Stimulated activated CD8-positive, alpha-beta memory T cell treated with anti-CD3 and anti-CD28 coated beads, Interleukin-7, amount 100 ng/mL, for 48 hours (primary cell): ENCODE measurements at regions not wholly inside any gene's neighbourhood (a gene's known extent, or its start where the extent isn't known, plus 50 kb on each side); places are given as distances from the start of the nearest gene placed in this dataset.
"Not testable (repeated sequence)": the region's sequence is repeated elsewhere in the genome, so short reads cannot be mapped to it uniquely, and the experiment has no call there.

ENCODE experiments used
- DNase-seq, 2 donors: peaks; one replicate each; pipeline ENCODE4 v3.0.0-alpha.2; 2020; ENCODE audit warnings: low read depth in 1 of 2; ENCODE audit errors: extremely low read depth in 1 of 2

DNA sequence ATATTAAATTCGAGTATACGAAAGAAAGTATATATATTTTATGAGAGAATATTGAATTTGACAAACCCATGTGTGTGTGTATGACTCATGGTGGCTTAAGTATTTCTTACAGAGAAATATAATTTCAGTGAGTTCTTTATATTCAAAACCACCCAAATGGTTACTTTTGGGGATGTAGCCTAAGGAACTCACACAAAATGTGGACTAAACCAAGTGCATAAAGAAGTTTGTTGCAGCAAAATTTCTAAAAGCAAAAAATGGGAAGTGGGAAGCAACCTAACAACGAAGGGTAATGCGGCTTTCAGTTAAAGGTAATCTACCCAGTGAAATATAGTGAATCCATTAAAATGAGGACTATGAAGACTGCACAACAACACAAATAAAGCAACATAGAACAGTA, 277.1 kb downstream of the EDEM1 start:
- DNase-seq: no peak

DNA sequence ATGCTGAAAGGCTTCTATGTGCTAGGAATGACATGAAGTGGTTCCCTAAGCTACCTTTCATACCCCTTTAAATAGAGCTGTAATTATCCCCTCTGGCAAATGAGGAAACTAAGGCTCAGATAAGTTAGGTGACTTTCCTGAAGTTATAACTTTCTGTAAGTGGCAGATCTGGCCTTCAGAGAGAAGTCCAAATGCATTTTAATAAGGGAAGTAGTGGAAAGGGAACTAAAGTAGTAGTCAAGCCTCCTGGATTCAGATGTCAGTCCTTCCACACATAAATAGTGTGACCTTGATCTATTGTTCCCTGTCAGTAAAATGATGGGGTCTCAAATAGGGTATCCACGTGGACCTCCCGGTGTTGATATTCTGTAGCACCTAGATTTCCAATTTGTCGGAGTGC, 277.7 kb downstream of the EDEM1 start:
- DNase-seq: no peak

- no peak for DNase-seq
These were observed 278.6 kb downstream of the EDEM1 start for GRCh38 chr3:5466065-5466464.

- DNase-seq: no peak
These were observed 279.2 kb downstream of the EDEM1 start for GRCh38 chr3:5466717-5467116.

DNA sequence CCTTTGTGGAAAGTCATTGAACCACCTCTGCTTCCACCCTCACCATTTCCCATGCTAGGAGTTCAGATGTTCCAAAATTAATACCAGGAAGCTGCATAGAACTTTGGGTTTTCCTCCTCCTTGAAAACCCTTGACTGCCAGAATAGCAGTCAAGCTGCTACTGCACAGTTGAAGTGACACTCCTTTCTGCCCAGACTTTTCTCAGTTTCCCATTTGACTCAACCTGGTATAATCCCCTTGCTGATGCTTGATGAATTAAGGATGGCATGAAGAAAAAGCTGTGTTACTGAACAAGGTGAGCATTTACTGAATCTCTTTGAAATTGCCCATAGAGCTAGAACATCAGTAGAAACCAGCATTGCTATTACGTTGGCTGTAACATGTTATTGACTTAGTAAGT, 286.0 kb downstream of the EDEM1 start:
- no peak for DNase-seq

DNA sequence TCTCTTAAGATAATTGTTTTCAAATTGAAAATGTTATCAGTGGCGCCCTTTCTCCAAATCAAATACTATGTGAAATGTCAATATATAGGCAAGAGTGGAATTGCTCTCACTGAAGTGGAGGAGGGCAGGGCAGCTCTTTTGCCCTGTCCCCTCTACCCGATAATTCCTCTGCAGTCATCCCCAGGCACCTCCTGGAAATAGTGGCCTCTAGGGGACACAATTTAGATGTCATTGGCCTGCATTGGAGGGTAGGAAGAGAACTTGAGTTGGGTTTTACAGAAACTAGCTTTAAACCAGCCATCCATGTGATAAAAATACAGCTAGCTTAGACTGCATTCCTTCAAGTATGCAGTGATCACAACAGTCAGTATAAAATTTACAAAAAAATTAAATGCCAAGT, 288.9 kb downstream of the EDEM1 start:
- DNase-seq: no peak

DNA sequence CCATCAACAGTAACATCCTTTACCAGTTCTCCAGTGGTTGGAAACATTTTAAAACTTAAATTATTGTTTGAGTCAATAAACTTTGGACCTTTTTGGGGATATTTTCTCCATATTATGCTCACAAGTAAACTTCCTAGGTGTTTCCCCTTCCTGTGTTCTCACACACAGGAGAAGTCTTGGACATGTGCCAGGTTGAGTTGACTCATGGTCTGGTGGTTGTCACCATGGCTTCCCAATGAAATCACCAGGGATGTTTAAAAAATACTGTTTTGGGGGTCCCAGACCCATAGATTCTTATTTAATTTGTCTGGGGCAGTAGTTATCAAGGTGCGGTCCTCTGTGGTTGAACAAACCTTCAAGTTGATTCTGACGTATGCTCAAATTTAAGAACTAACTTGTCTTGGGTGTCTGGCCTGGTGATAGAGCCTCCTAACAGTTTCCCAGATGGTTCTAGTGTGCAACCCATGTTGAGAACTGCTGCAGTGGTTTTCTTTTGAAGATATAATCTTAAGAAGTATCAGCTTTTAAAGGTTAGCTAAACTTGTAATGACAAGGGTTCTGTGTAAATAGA, 291.8 kb downstream of the EDEM1 start:
- DNase-seq: no peak

DNA sequence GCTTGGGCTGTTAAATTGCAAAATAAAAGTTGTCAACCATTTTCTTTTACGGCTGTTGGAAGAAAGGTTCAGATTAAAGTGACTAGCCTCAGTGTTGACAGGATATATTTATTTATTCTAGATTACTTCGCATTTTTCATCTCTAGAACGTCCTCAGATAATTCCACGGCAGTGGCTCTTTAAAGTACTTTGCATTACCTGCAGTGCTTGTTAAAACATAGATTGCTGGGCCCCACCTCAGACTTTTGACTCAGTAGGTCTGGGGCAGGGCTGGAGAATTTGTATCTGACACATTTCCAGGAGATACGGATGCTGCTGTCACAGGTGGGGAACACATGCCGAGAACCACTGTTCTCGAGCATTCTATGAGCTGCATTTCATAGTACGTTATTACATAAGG, 292.7 kb downstream of the EDEM1 start:
- no peak for DNase-seq

- no peak for DNase-seq
These were observed 297.9 kb downstream of the EDEM1 start for GRCh38 chr3:5485427-5485826.

DNA sequence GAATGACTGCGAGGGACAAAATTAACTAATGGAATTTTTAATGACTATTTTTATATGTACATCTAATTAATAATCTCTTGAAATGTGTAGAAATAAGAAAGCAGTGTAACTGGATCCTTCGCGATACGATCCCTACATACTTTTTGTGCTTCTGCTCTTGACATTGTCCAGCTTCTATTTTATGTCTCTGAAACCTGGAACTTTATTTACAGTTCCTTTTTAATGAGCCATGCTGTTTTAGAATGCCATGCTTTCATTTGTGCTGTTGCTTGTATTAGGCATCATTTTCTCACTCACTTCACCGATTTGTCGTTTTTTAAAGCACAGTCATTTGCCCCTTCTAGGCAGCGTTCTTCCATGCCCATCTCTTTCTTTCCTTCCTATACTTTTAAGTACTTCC, 301.3 kb downstream of the EDEM1 start:
- DNase-seq: no peak

DNA sequence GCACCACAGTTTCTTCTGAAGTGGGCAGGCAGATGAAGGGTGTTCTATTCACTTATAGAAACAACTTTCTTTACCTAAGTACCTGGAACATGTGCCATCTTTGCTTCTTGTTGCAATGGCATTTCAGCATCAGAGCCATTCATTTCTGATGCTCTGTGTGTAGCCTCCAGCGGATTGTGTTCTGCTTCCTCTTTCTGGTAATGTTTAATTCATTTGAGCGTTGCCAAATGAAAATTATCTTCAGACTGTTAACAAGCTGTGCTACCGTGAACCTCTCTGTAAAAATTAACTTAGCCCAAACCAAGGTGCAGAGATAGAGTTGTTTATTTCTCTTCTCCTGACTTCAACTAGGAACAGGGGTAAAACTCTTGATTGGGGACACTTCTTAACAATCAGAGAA, 302.0 kb downstream of the EDEM1 start:
- DNase-seq: no peak

GRCh38 chr3:5494905-5495519, 307.5 kb downstream of the EDEM1 start:
- DNase-seq: no peak

DNA sequence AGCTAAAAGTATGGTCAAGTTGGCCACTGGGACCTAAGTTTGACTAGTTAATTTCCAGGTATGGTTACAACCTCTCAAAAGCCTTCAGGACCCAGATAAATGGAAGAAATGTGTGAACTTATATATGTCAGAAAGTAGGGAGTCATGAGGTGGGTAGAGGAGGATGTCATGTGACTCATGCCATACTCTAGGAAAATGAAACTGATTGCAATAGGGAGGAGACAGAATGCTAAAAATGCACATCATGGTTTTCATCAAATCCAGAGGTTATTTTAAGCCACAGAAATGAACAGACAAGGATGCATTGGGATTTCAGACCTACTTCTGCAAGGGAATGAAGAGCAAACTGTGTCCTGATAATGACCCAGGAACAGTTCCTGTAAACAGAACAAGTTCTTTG, 310.0 kb downstream of the EDEM1 start:
- DNase-seq: no peak

DNA sequence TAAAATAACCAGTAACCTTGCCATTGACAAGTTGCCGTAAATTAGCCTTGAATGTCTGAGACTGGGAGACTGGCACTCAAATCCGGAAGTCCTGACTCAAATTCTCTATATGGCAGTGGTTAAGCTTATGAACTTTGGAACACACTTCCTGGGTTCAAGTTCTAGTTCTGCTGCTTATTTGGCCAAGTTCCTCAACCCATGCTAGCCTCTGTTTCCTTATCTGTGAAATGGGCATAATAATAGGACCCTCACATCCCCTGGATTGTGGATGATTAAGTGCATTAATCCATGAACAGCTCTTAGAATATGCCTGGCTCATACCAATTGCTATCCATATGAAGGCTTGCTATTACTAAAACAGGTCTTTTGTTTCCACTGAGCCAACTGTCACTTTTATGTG, 311.5 kb downstream of the EDEM1 start:
- no peak for DNase-seq

DNA sequence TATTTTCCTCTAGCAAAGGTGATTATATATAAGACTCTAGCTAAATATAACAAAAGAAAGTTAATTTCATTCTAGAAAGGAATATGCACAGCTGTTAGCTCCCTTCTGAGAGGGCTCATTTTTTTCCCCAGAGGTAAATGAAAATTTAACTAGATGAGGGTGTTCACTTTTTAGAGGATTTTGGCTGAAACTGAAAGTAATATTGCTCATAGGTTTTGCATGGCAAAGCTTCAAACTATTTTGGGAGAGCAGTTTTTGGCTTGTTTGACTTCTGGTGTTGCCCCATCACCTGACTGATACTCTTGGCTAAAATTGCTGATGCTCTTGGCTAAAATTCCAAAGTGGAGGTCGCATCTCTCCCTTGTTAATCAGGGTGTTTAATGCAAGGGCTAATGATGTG, 311.9 kb downstream of the EDEM1 start:
- DNase-seq: no peak

- no peak for DNase-seq
These were observed 315.6 kb downstream of the EDEM1 start for GRCh38 chr3:5503136-5503535.

DNA sequence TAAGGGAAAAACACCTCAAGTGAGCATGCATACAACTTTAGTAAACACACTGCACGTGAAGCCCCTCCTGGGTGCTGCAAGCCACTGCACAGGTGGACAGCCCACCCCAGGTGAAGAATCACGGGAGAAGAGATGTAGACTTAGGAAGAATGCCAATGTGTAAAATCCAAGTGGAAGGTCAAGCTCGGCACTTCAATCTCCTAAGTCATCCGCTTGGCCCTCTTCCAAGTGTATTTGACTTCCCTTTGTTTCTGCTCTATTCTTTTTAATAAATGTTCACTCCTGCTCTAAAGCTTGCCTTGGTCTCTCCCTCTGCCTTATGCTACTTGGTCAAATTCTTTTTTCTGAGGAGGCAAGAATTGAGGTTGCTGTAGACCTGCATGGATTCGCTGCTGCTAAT, 316.6 kb downstream of the EDEM1 start:
- no peak for DNase-seq

DNA sequence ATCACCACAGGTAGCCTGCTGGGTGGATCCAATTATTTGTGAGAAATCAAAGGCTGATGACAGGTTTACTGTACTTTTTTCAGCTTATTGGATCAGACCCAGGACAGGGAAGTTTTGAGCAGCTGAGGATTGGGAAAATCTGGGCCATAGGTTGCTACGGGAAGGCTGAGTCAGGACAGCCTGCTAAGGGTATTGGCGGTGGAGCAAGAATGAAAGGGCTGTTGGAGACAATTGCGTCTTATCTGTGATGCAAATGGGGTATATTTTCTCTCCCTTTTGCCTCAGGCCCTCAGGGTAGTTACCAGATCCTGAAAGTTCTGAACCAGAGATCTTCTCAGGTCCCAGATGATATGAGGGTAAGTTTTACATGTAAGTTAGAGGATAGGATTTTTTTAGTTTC, 317.7 kb downstream of the EDEM1 start:
- no peak for DNase-seq

GRCh38 chr3:5505997-5506396, 318.5 kb downstream of the EDEM1 start:
- DNase-seq: no peak

DNA sequence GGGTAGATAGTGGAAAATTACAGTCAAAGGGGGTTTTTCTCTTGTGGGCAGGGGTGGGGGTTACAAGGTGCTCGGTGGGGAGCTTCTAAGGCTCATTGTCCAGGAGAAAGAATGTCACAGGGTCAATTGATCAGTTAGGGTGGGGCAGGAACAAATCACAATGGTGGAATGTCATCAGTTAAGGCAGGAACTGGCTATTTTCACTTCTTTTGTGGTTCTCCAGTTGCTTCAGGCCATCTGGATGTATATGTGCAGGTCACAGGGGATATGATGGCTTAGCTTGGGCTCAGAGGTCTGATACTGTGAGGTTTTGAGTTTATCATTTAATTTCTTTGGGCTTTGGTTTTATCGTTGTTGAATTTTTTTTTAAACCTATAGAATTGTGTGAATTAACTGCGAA, 321.4 kb downstream of the EDEM1 start:
- DNase-seq: not testable (repeated sequence)

DNA sequence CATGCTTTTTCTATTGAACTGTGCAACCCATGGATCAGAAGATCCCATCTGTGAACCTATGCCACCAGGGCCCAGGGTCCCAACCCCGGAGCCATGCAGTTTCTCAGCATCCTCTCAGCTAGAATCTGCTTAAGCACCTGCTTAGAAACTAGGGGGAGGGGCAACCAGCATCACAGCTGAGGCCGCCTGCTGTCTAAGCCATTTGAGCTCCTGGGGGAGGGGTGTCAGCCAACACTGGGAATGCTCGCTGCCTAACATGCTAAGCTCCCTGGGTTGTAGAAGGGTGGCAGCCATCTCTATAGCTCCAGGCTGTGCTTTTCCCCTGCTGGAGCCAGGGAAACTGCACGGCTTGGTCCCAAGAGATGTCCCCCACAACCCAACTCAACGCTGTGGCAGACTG, 322.8 kb downstream of the EDEM1 start:
- DNase-seq: no peak

DNA sequence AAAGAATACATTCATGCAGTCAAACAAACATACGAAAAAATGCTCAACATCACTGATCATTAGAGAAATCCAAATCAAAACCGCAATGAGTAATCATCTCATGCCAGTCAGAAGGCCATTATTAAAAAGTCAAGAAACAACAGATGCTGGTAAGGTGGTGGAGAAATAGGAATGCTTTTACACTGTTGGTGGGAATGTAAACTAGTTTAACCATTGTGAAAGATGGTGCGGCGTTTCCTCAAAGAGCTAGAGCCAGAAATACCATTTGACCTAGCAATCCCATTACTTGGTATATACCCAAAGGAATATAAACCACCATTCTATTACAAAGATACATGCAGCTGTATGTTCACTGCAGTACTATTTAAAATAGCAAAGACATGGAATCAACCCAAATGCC, 330.4 kb downstream of the EDEM1 start:
- DNase-seq: no peak

GRCh38 chr3:5520237-5520636, 332.7 kb downstream of the EDEM1 start:
- DNase-seq: no peak
